ENCODE measurements at regions not wholly inside any gene's neighbourhood (a gene's known extent, or its start where the extent isn't known, plus 50 kb on each side); places are given as distances from the start of the nearest gene placed in this dataset.
A peak's percentile ranks its signal among the peaks of the same experiment; 100 is the strongest.

DNA sequence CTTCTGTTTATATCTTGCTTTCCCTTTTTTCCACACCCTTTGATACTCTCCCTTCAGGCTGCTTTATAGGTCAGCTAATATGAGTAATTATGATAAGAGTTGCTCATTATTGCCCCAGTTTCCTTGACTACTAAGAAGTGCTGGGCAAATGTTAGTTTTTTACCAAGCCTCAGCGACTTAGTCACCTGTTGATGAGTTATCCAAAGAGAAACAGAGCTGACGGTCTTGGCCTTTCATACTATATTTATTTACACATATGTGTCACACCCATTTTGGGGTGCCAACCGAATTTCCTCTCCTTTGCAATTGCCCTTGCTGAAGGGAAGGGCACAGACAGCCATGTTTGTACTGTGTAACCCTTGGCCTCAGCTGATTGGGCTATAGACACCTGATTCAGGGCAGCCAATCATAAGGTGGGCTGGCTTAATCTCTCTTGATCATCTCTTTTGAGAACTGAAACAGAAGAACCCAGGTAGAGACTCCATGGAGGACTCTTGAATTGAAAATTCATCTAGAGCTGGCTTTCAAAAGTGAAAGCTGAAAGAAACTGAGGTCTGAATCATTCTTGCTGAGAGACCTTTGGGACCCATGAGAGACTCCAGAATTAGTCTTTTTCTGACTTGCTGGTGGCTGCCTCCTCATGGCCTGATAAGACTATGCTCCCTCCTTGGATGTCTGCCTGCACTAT is 111.7 kb upstream of the RPS6KA3 start:
- no peak for DNase-seq (ENCODE audit: low read depth)

GRCh38 chrX:20374900-20375438 is 108.3 kb upstream of the RPS6KA3 start:
- no peak for DNase-seq (ENCODE audit: low read depth)

- DNase-seq (ENCODE audit: low read depth) = no peak
Measured at GRCh38 chrX:20374450-20374849, 107.7 kb upstream of the RPS6KA3 start.

DNA sequence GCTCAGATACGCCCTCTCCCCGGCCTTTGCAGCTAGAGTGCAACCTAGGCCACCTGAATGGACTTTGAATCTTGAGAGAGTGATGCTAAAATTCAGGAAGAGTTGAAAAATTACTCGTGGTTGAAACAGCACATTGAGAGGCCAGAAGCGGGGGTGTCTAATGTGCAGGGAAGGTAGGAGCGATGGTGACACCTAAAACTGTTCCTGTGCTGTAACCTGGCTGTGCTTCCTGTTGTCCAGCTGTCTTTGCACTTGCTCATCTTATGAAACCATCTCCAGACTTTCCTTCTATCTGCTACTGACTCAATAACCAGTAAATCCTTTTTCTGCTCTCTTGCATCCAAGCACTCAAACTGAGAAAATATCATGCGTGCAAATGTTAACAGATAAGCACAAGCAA is 106.4 kb upstream of the RPS6KA3 start:
- DNase-seq (ENCODE audit: low read depth) = no peak

- no peak for DNase-seq (ENCODE audit: low read depth)
Measured at GRCh38 chrX:20372533-20372932, 105.8 kb upstream of the RPS6KA3 start.

GRCh38 chrX:20369468-20369867 is 102.8 kb upstream of the RPS6KA3 start:
- no peak for DNase-seq (ENCODE audit: low read depth)

DNA sequence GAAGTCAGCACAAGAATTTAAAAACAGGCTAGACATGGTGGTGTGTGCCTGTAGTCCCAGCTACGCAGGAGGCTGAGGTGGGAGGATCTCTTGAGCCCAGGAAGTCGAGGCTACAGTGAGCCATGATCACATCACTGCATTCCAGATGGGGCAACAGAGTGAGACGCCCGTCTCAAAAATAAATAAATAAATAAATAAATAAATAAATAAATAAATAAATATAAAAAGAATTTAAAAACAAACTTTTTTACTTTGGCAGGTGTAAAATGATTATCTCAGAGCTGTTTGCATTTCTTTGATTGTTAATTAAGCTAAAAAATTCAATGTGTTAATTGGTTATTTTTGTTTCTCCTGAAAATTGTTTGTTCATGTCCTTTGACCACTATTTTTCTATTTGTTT is 97.5 kb upstream of the RPS6KA3 start:
- no peak for DNase-seq (ENCODE audit: low read depth)

GRCh38 chrX:20363275-20363674 is 96.6 kb upstream of the RPS6KA3 start:
- no peak for DNase-seq (ENCODE audit: low read depth)

GRCh38 chrX:20362268-20363267 is 95.9 kb upstream of the RPS6KA3 start:
- DNase-seq (ENCODE audit: low read depth) = peak; percentile 31

- peak; percentile 59 for DNase-seq (ENCODE audit: low read depth)
Measured at GRCh38 chrX:20361890-20362262, 95.2 kb upstream of the RPS6KA3 start.

DNA sequence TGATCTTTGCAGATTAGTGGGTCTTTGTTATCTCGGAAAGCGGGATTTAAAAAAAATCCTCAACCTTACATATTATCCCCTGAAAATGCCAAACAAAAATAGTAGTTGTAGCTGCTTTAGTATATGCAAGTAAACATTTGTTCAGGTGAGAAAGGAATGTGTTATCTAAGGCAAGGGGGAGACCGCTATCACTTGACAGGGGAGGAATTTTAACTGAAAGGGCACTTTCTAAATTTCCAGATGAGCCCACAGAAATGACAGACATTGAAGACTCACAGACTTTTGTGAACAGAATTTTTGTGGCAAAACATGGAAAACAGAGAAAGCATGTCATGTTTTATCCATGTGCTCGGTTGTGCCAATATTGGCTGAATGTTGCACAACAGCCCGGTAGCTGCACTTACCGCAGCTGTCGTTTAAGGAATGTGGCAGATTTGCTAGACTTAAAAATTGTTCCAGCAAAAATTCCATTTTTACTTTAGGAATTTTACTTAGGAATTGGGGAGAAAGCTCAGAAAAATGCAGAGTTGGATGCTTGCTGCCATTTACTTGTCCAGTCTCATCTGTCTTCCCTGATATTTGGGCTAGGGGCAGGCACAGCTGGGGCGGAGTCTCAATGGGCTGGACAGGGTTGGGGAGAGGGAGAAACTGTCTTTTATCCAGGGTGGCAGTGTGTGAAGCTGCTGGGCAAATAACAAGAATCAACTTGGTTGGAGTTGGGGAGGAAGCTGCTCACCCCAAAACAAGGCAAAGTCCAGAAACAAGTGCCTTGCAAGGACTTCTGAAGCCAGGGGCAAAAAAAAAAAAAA is 94.6 kb upstream of the RPS6KA3 start:
- DNase-seq (ENCODE audit: low read depth) = no peak

GRCh38 chrX:20355187-20355586 is 88.5 kb upstream of the RPS6KA3 start:
- DNase-seq (ENCODE audit: low read depth) = no peak

DNA sequence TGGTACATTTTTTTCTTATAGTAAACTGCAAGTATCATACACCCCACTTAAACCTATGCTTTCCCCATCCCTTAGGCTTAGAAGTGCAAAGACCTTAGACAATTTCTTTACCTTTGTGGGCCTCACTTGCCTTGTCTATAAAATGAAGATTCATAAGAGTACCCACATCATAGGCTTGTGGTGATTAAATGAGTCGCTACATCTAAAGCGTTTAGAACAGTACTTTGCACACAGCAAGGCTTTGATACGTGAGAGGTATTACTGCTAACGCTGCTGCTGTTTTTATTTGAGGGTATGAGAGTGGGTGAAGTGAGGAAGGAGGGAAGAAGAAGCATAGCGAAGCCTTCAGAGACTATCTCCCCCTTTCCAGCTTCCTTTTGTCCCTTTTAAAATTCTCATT is 87.8 kb upstream of the RPS6KA3 start:
- DNase-seq (ENCODE audit: low read depth) = no peak

DNA sequence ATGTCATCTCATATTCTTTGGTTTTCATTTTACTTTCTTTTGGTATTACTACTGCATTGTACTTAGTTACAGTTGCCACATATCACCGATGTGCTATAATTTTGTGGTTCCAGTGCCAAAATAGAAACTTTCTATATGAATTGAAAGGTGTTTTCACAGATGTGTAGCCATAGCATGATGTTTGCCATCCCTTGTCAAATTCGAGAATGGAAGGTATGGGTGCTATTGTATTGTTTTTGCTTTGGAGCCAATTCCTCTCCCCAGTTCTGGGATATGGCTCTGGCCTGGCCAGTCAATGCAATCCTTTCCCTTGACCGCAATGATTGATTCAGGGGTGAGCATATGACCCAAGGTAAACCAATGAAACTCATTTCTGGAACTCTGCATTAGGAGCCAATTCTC is 86.2 kb upstream of the RPS6KA3 start:
- DNase-seq (ENCODE audit: low read depth) = no peak

GRCh38 chrX:20352504-20352903 is 85.8 kb upstream of the RPS6KA3 start:
- DNase-seq (ENCODE audit: low read depth) = no peak

DNA sequence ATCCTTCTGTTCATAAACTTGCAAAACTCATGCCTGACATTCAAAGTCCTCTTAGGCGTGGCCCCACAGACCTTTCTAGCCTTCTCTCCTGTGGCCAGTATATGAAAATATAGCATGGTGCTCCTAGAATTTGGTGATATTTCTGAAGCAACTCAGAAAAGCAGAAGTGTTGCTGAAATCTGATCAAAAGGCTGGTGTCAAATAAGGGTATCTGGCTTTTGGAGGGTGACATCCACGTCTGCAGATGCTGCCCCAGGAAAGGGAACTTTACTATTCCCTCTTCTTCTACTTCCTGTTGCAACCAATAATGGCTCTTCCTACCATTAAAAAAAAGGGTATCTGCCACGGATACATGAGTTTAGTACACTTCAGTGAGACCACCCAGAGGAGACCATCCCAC is 83.9 kb upstream of the RPS6KA3 start:
- no peak for DNase-seq (ENCODE audit: low read depth)

GRCh38 chrX:20348139-20348538 is 81.4 kb upstream of the RPS6KA3 start:
- DNase-seq (ENCODE audit: low read depth) = no peak

GRCh38 chrX:20347481-20347880 is 80.8 kb upstream of the RPS6KA3 start:
- DNase-seq (ENCODE audit: low read depth) = no peak

DNA sequence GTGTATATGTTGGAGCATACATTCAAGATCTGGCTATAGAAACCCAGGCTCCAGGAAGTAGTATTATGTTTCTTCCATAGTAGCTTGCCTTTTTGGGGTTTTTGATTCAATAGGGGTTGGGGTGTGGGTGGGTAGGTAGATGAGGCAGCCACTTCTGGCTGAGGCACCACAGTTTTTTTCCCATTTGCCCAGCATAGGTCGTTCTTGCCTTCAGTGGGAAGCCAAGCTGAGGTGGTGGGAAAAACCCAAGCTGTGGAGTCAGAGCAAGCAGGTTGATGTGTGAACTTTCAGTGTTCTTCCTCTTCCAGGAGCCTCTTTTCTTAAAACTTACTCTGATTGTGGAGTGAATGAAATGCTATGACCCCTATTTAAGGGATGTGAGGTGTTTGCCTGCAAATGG is 67.0 kb upstream of the RPS6KA3 start:
- no peak for DNase-seq (ENCODE audit: low read depth)

GRCh38 chrX:20330545-20330944 is 63.8 kb upstream of the RPS6KA3 start:
- DNase-seq (ENCODE audit: low read depth) = no peak

- DNase-seq (ENCODE audit: low read depth) = no peak
Measured at GRCh38 chrX:20329435-20329834, 62.7 kb upstream of the RPS6KA3 start.

GRCh38 chrX:20325786-20326388 is 59.2 kb upstream of the RPS6KA3 start:
- DNase-seq (ENCODE audit: low read depth) = no peak
